Endodermal cell (in vitro differentiated cells): ENCODE measurements at regions not wholly inside any gene's neighbourhood (a gene's known extent, or its start where the extent isn't known, plus 50 kb on each side); places are given as distances from the start of the nearest gene placed in this dataset.

ENCODE experiments used
- DNase-seq: peaks from one replicate; pipeline ENCODE4 v3.0.0-alpha.2; 2017
- H3K27ac ChIP-seq: 2 replicates; pipeline ENCODE4 v1.5.1; 2013; ENCODE audit warnings: mild to moderate bottlenecking, low read depth, low read length, moderate library complexity
- H3K27me3 ChIP-seq: 2 replicates; pipeline ENCODE4 v1.6.1; 2013; ENCODE audit warnings: mild to moderate bottlenecking, low read length, moderate library complexity; ENCODE audit not compliant: insufficient read depth, control insufficient read depth, poor library complexity, severe bottlenecking
- H3K36me3 ChIP-seq: 2 replicates; pipeline ENCODE4 v1.7.0; 2013; ENCODE audit warnings: mild to moderate bottlenecking, low read length, moderate library complexity; ENCODE audit not compliant: control insufficient read depth, insufficient read depth
- H3K4me1 ChIP-seq: one replicate; pipeline ENCODE4 v1.7.0; 2013; ENCODE audit warnings: low read length; ENCODE audit not compliant: control insufficient read depth, insufficient read depth
- H3K4me3 ChIP-seq: 2 replicates; pipeline ENCODE4 v1.5.1; 2013; ENCODE audit warnings: mild to moderate bottlenecking, low read length, moderate library complexity
- H3K9ac ChIP-seq: 2 replicates; pipeline ENCODE4 v1.6.1; 2013; ENCODE audit warnings: mild to moderate bottlenecking, low read length, moderate library complexity; ENCODE audit not compliant: poor library complexity, severe bottlenecking; ENCODE audit errors: extremely low read depth
- H3K9me3 ChIP-seq: 2 replicates; pipeline ENCODE4 v1.6.1; 2013; ENCODE audit warnings: mild to moderate bottlenecking, low read length, moderate library complexity; ENCODE audit not compliant: control insufficient read depth
- H3K27ac Mint-ChIP-seq: 2 replicates; pipeline ENCODE4 v1.8.0; 2020; ENCODE audit warnings: mixed read lengths
- H3K27me3 Mint-ChIP-seq: 2 replicates; pipeline ENCODE4 v1.8.0; 2021; ENCODE audit warnings: mild to moderate bottlenecking, mixed read lengths; ENCODE audit not compliant: insufficient read depth
- H3K36me3 Mint-ChIP-seq: 2 replicates; pipeline ENCODE4 v1.8.0; 2020; ENCODE audit warnings: low read depth, mixed read lengths
- H3K4me1 Mint-ChIP-seq: 2 replicates; pipeline ENCODE4 v1.8.0; 2020; ENCODE audit warnings: mixed read lengths
- H3K4me3 Mint-ChIP-seq: 2 replicates; pipeline ENCODE4 v1.8.0; 2020; ENCODE audit warnings: mild to moderate bottlenecking, moderate library complexity, mixed read lengths
- H3K9me3 Mint-ChIP-seq: 2 replicates; pipeline ENCODE4 v1.8.0; 2020; ENCODE audit warnings: mild to moderate bottlenecking, mixed read lengths
- WGBS, 2 experiments: methylation state at CpG; one replicate each; pipeline versions ENCODE4 v1.1.5 to v1.1.7; 2013; ENCODE audit warnings: missing lambda C conversion rate in 2 of 2, mixed read lengths in 1 of 2; ENCODE audit not compliant: insufficient coverage in 1 of 2, insufficient read length in 1 of 2; 5-methylcytosine and 5-hydroxymethylcytosine counted together
- TF ChIP-seq, protein P1 (sequence below): fragments of 200-600 bp; sonication (generic); conservative IDR thresholded peaks from 2 replicates; pipeline ENCODE4 v1.5.0; 2021; ENCODE audit warnings: antibody characterized with exemption, mild to moderate bottlenecking

DNA sequence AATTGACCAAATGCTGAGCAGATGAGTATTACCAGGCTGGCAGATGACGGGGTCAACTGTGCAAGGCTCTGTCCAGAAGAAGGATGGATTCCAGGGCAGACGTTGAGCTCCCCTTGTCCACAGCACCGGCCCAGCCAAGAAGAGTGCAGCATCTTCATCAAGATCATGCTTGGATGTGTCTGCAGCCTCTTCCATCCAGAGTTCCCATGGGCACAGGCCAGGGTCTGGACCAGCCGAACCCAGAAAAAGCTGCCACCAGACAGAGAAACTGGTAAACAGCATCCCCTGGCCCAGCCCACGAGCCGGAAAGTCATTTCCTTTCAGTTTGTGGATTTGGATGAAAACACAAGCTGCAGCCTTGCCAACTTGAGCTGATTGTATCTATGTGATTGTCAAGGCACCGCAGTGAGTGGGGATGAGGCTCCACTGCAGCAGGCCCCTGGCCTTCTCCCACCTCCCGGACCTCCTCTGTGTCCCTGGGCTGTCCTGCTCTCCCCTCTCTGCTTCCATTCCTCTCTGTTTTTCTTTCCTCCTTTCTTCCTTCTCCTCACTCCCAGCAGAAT lies 321.8 kb downstream of the TCERG1L start:
- WGBS, 2 experiments: 89 to 92% methylated on average over 7 to 8 of the region's 8 CpGs
- no peaks in the 10 kb centered on the region for H3K4me1 ChIP-seq
- no peaks in the 10 kb centered on the region for H3K36me3 ChIP-seq
- no peaks in the 10 kb centered on the region for H3K9me3 ChIP-seq
- Mint-ChIP-seq H3K4me3 (no peak overlapping the region), H3K4me1 (no peaks in the 10 kb centered on the region), H3K36me3 (no peaks in the 10 kb centered on the region), H3K27me3 (no peaks in the 10 kb centered on the region), H3K27ac (no peak overlapping the region), H3K9me3 (no peaks in the 10 kb centered on the region)
- no peak overlapping the region for H3K4me3 ChIP-seq
- TF ChIP-seq, protein P1, sequence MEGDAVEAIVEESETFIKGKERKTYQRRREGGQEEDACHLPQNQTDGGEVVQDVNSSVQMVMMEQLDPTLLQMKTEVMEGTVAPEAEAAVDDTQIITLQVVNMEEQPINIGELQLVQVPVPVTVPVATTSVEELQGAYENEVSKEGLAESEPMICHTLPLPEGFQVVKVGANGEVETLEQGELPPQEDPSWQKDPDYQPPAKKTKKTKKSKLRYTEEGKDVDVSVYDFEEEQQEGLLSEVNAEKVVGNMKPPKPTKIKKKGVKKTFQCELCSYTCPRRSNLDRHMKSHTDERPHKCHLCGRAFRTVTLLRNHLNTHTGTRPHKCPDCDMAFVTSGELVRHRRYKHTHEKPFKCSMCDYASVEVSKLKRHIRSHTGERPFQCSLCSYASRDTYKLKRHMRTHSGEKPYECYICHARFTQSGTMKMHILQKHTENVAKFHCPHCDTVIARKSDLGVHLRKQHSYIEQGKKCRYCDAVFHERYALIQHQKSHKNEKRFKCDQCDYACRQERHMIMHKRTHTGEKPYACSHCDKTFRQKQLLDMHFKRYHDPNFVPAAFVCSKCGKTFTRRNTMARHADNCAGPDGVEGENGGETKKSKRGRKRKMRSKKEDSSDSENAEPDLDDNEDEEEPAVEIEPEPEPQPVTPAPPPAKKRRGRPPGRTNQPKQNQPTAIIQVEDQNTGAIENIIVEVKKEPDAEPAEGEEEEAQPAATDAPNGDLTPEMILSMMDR: no peak
- DNase-seq: no peak
- H3K9ac ChIP-seq: no peak overlapping the region
- H3K27me3 ChIP-seq: no peaks in the 10 kb centered on the region
- H3K27ac ChIP-seq: no peak overlapping the region

DNA sequence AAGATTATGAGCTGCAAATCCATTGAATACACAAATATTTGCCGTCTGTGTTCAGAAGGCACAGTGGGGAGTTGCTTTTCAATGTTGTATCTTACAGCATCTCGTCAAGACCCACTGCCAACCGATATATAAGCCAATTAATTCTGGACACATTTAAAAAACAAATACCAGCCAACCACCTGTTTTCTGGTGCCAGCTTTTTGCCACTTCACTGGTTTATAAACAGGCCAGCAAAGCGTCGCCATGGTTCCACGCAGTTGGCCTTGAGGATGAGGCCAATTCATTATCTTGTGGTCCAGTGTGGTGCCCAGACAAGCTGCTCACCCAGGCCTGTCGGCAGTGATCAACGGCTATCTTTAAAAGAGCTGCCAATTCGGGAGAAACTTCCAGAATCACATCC lies 321.0 kb downstream of the TCERG1L start:
- Histone ChIP-seq H3K9me3 (no peaks in the 10 kb centered on the region), H3K27ac (no peak overlapping the region), H3K4me1 (no peaks in the 10 kb centered on the region), H3K36me3 (no peaks in the 10 kb centered on the region), H3K4me3 (no peak overlapping the region), H3K27me3 (no peaks in the 10 kb centered on the region), H3K9ac (no peak overlapping the region)
- 93 to 98% methylated on average over 7 to 9 of the region's 9 CpGs for WGBS, 2 experiments
- no peaks in the 10 kb centered on the region for H3K4me1 Mint-ChIP-seq
- peaks cover 1% of the 10 kb centered on the region for H3K9me3 Mint-ChIP-seq
- TF ChIP-seq, protein P1: no peak
- H3K27ac Mint-ChIP-seq: no peak overlapping the region
- DNase-seq: no peak
- H3K36me3 Mint-ChIP-seq: no peaks in the 10 kb centered on the region
- no peak overlapping the region for H3K4me3 Mint-ChIP-seq
- no peaks in the 10 kb centered on the region for H3K27me3 Mint-ChIP-seq

DNA sequence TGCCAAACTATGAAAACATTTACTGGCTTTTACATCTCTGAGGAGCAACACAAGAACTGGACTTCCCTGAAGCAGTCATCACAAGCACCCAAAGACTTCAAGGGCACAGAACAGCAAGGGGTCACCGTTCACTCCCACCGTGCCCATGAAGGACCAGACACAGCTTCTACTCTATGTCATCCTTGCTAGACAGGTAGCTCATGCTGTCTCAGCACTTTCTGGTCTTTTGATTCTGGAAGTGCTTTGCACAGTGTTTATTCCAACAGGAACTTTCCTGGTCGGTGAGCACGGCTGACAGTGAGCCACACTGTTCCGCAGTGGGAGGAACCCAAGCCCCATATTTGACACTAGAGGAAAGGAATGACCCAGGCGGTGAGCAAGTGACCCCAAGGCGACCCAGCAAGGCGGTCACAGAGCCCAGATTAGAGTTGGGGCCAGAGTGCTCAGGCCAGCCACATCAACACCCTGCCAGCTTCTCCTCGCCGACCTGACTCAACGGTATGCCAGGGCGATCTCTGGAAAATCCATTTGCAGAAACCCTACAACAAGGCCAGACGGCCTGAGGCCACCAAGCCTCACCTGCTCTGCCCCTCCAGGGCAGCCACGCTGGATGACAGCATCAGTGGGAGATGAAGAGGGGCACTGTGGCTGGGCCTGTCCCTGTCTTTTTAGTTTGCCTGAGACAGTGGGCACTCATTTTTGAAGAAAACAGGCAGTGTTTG lies 318.6 kb downstream of the TCERG1L start:
- Histone ChIP-seq H3K9ac (no peak overlapping the region), H3K27ac (no peak overlapping the region), H3K36me3 (no peaks in the 10 kb centered on the region), H3K4me1 (no peaks in the 10 kb centered on the region), H3K27me3 (no peaks in the 10 kb centered on the region), H3K4me3 (no peak overlapping the region), H3K9me3 (no peaks in the 10 kb centered on the region)
- H3K27ac Mint-ChIP-seq: no peak overlapping the region
- TF ChIP-seq, protein P1: no peak
- no peak overlapping the region for H3K4me3 Mint-ChIP-seq
- H3K27me3 Mint-ChIP-seq: no peaks in the 10 kb centered on the region
- no peak for DNase-seq
- 91 to 96% methylated on average over 9 to 14 of the region's 14 CpGs for WGBS, 2 experiments
- H3K4me1 Mint-ChIP-seq: no peaks in the 10 kb centered on the region
- H3K36me3 Mint-ChIP-seq: no peaks in the 10 kb centered on the region
- H3K9me3 Mint-ChIP-seq: peaks cover 12% of the 10 kb centered on the region
